HUES48 (cell line): ENCODE measurements at regions not wholly inside any gene's neighbourhood (a gene's known extent, or its start where the extent isn't known, plus 50 kb on each side); places are given as distances from the start of the nearest gene placed in this dataset.

Experiments
- H3K27ac ChIP-seq: one replicate; pipeline ENCODE4 v1.7.0; 2013; ENCODE audit warnings: low read depth, low read length, inconsistent platforms
- H3K27me3 ChIP-seq: 2 replicates; pipeline ENCODE4 v1.6.1; 2013; ENCODE audit warnings: mild to moderate bottlenecking, low read length; ENCODE audit not compliant: control insufficient read depth, insufficient read depth
- H3K36me3 ChIP-seq: 2 replicates; pipeline ENCODE4 v1.6.1; 2013; ENCODE audit warnings: low read length; ENCODE audit not compliant: control insufficient read depth, insufficient read depth
- H3K4me1 ChIP-seq: 2 replicates; pipeline ENCODE4 v1.6.1; 2013; ENCODE audit warnings: mild to moderate bottlenecking, low read length; ENCODE audit not compliant: control insufficient read depth, insufficient read depth
- H3K4me3 ChIP-seq: 2 replicates; pipeline ENCODE4 v1.5.1; 2013; ENCODE audit warnings: mild to moderate bottlenecking, low read depth, low read length
- H3K9ac ChIP-seq: 2 replicates; pipeline ENCODE4 v1.6.1; 2013; ENCODE audit warnings: mild to moderate bottlenecking, low read depth, low read length, moderate library complexity
- H3K9me3 ChIP-seq: 2 replicates; pipeline ENCODE4 v1.6.1; 2013; ENCODE audit warnings: low read length; ENCODE audit not compliant: control insufficient read depth, insufficient read depth

DNA sequence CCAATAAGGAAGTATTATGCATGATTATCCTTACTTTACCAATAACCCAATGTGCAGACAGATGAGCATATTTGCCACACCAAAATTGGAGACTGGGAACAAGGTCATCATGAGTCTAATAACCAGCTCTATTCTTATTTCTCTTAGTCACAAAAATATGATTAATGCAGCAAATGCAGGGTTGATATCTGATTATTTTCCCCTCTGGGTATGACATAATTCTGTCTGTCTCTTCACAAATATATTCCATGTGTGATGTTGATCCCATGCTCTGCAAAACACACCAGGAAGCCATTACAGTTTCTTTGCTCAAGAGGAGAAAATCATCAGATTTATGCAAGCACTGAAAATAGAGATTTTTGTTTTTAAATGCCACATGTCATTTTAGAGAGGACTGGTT, 196.5 kb upstream of the DGKB start:
- no peaks in the 10 kb centered on the region for H3K4me1 ChIP-seq
- H3K9me3 ChIP-seq, result no peaks in the 10 kb centered on the region
- H3K36me3 ChIP-seq, result no peaks in the 10 kb centered on the region
- no peak overlapping the region for H3K27ac ChIP-seq
- no peak overlapping the region for H3K9ac ChIP-seq
- no peak overlapping the region for H3K4me3 ChIP-seq
- no peaks in the 10 kb centered on the region for H3K27me3 ChIP-seq

DNA sequence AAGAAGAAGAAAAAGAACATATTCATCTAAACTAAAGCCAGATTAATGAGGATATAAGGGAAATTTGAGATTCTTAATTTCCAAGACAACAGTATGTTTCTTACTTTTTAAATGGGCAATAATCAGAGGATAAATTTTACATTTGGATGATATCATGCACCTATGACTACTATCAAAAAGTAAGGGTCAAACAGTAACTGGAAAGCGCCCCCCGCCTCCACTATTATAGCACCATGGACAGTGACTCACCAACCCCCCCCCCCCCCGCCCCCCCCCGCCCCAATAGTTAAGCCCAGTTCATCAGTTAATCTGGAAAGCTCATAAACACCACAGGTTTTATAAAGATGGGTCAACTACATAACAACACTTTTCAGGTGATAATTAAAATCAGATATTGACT, 194.3 kb upstream of the DGKB start:
- Histone ChIP-seq H3K27ac (no peak overlapping the region), H3K4me1 (no peaks in the 10 kb centered on the region), H3K27me3 (no peaks in the 10 kb centered on the region), H3K9ac (no peak overlapping the region), H3K4me3 (no peak overlapping the region), H3K9me3 (no peaks in the 10 kb centered on the region), H3K36me3 (no peaks in the 10 kb centered on the region)

DNA sequence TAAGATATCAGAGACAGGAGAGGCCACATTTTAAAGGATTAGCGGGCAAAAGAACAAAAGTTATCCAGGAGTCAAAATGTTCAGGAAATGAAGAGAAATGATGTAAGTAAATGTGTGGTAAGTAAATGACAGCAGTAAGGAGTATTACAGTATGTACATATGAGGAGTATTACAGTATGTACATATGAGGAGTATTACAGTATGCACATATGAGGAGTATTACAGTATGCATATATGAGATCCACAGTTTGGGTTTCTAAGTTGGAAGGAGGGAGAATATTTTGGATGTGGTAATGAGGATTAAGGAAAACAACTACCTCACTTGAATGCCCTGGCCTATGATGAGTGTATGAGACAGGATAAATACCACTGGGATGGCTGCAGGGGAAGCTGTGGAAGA, 192.4 kb upstream of the DGKB start:
- Histone ChIP-seq H3K36me3 (no peaks in the 10 kb centered on the region), H3K4me3 (no peak overlapping the region), H3K9ac (no peak overlapping the region), H3K27ac (no peak overlapping the region), H3K9me3 (no peaks in the 10 kb centered on the region), H3K4me1 (no peaks in the 10 kb centered on the region), H3K27me3 (no peaks in the 10 kb centered on the region)

DNA sequence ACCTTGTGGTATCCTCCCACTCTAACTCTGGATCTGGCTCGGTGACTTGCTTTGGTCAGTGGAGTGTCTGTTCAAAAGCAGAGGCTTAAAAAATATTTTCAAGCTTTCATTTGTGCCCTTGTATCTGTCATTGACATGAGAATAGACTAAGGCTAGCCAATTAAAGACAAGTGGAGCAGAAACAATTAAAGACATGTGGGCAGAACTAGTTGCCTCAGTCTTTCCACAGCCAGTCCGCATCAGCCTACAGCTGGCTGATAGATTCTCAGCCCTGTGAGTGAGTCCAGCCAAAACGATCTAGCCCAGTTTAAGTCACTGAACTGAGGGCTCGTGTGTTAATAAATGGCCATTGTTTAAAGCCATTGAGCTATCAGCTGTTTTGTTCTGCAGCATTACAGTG, 185.2 kb upstream of the DGKB start:
- no peak overlapping the region for H3K27ac ChIP-seq
- no peak overlapping the region for H3K9ac ChIP-seq
- no peaks in the 10 kb centered on the region for H3K27me3 ChIP-seq
- no peaks in the 10 kb centered on the region for H3K4me1 ChIP-seq
- no peaks in the 10 kb centered on the region for H3K9me3 ChIP-seq
- no peaks in the 10 kb centered on the region for H3K36me3 ChIP-seq
- no peak overlapping the region for H3K4me3 ChIP-seq

DNA sequence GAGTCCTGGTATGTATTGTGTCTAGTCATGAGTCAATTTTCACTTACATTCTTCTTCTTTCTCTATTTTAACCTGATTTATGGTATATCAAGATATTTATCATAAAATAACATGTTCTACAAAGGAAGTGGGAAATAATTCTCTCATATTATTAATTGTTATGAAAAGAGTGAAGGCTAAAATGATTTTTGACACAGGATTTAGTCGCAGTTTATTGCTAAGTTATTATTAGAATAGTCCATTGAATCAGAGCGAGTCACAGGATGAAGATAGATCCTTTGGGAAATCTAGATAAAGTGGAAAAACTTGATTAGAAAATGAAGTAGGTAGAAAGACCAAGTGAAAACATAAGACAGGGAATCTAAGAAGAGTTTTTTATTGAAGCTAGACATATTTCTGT, 184.3 kb upstream of the DGKB start:
- Histone ChIP-seq H3K9ac (no peak overlapping the region), H3K4me1 (no peaks in the 10 kb centered on the region), H3K4me3 (no peak overlapping the region), H3K9me3 (no peaks in the 10 kb centered on the region), H3K27me3 (no peaks in the 10 kb centered on the region), H3K27ac (no peak overlapping the region), H3K36me3 (no peaks in the 10 kb centered on the region)

DNA sequence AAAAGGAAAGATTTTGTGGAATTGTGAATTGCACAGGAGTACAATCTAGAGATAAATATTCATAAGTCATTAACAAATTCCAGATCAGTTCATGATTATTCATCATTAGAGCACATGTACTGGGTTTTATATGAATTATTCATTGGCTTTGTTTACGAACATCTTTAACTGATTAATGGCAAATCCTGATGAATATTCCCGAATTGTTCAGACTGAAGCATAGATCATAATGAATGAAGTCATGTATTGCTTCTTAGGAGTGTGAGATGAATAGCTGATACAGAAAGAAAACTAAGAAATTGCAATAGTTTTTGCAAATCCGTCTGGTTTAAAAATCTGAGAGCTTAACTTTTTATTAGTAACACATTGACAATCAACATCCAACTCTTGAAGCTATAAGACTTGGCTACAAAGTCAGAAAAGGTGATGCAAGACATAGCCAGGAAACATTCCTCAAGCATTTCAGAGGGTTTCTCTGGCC, 183.6 kb upstream of the DGKB start:
- H3K4me1 ChIP-seq, result no peaks in the 10 kb centered on the region
- H3K36me3 ChIP-seq, result no peaks in the 10 kb centered on the region
- H3K9me3 ChIP-seq, result no peaks in the 10 kb centered on the region
- H3K27me3 ChIP-seq, result no peaks in the 10 kb centered on the region
- no peak overlapping the region for H3K9ac ChIP-seq
- H3K27ac ChIP-seq, result no peak overlapping the region
- H3K4me3 ChIP-seq, result no peak overlapping the region

DNA sequence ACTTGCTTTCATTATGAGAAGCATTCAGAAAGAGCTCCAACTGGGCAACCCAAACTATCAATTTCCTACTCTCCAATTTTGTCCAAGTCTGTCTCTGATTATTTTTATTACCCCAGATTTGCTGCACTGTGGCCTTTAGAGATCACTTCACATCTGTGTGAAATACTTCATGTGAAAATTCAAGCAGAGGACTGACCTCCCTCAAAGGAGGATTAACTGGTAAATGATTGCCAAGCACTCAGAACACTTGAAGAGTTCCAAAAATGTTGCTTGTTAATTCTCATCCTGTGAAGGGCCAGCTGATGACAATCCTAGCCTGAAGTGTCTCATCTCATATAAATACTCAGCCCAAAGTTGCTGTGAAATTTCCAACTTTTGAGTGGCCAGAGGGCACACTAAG, 182.8 kb upstream of the DGKB start:
- H3K4me1 ChIP-seq, result no peaks in the 10 kb centered on the region
- H3K27me3 ChIP-seq, result no peaks in the 10 kb centered on the region
- H3K4me3 ChIP-seq, result no peak overlapping the region

DNA sequence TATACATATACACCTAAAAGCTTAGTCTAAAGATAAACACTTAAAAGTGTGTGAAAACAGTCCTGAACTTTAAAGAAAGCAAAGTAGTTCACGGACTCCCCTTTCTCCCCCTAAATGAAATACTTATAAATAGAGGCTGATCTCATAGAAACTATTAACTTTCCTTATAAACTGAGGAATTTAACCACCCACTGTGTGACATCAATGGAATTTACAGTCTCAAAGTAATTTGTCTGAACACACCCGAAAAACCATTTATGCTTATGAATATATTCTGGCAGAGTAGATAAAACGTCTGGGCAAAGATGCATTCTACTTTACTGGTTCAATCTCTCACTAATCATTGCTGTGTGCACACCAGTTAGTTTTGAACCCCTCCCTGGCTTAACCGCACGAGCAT, 181.8 kb upstream of the DGKB start:
- H3K27me3 ChIP-seq, result no peaks in the 10 kb centered on the region
- no peaks in the 10 kb centered on the region for H3K36me3 ChIP-seq
- no peaks in the 10 kb centered on the region for H3K4me1 ChIP-seq
- no peaks in the 10 kb centered on the region for H3K9me3 ChIP-seq
- H3K27ac ChIP-seq, result no peak overlapping the region
- no peak overlapping the region for H3K9ac ChIP-seq
- H3K4me3 ChIP-seq, result no peak overlapping the region

More for the DNA sequence above, 182.8 kb upstream of the DGKB start:
- Histone ChIP-seq H3K36me3 (no peaks in the 10 kb centered on the region), H3K27ac (no peak overlapping the region), H3K9ac (no peak overlapping the region), H3K9me3 (no peaks in the 10 kb centered on the region)

DNA sequence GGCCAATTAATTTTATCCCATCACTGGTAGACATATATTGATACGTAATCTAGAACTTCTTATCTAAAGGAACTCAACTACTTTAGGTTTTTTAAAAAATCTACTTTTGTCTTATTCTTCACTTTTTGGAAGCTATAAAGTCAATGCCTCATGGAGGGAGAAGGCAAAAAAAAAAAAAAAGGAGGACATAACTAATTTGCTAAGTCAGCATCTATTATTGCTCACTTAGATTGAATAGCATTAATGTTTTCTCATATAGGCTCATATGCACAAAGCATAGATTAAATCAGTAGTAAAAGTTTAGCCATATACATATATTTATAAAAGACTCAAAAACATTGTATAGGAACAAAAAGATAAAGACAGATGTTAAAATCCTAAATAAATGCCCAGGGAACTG, 179.3 kb upstream of the DGKB start:
- Histone ChIP-seq H3K4me1 (no peaks in the 10 kb centered on the region), H3K9me3 (no peaks in the 10 kb centered on the region), H3K4me3 (no peak overlapping the region), H3K27ac (no peak overlapping the region), H3K27me3 (no peaks in the 10 kb centered on the region), H3K36me3 (no peaks in the 10 kb centered on the region), H3K9ac (no peak overlapping the region)

DNA sequence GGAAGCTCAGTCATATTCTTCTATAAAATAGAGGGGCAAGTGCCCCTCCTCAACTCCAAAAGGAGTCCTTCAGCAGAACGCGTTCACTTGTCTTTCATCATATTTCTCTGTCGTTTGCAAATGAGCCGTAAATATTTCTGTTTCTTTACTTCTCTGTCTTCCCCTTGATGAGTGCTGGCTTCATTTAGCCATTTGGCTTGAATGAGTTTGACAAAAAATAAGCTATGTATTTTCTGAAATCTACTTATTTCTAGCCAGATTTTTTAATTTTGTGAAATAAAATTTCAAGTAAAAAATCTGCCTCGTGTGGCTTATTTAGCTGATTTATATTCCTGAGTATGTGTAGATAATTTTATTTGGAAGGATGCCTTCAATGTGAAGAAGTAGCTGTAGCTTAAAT, 170.8 kb upstream of the DGKB start:
- no peaks in the 10 kb centered on the region for H3K27me3 ChIP-seq
- no peaks in the 10 kb centered on the region for H3K9me3 ChIP-seq
- no peak overlapping the region for H3K9ac ChIP-seq
- H3K36me3 ChIP-seq, result no peaks in the 10 kb centered on the region
- H3K4me3 ChIP-seq, result no peak overlapping the region
- no peak overlapping the region for H3K27ac ChIP-seq
- H3K4me1 ChIP-seq, result no peaks in the 10 kb centered on the region

DNA sequence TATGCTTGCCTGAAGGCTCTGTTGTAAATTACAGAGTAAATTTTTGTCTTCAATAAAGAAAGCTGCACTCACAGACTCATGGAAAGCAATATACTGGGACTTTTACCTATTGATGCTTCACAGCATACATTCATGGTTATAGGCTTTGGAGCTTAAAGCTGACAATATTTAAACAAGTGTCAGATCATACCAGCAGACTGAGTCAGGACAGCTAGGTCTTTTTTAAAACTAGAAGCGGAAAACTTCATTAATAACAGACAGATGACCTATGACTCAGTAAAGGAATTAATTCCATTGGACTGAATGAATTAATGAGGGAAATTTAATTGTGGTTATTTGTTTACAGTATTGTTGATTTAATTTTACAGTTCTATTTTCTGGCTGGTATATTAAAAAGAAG, 165.8 kb upstream of the DGKB start:
- Histone ChIP-seq H3K4me3 (no peak overlapping the region), H3K36me3 (no peaks in the 10 kb centered on the region), H3K27me3 (no peaks in the 10 kb centered on the region), H3K9me3 (no peaks in the 10 kb centered on the region), H3K27ac (no peak overlapping the region), H3K9ac (no peak overlapping the region), H3K4me1 (no peaks in the 10 kb centered on the region)

DNA sequence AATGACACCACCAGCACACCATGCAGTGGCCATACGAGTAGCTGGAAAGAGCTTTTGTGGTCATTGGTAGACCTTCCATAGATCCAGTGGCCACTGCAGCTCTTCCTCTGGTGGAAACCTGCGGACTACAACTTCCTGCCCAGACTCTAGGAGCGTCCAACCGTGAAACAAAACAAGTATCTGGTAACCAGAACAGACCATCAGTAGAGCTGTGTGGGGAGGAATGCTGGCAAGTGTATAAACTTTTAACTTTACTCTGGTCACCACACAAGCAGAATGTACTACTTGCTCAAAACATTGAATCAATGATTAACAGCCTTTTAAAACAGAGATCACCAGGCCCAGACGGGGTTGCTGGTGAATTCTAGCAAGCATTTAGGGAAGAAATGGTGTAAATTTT, 154.7 kb upstream of the DGKB start:
- H3K27ac ChIP-seq, result no peak overlapping the region
- H3K27me3 ChIP-seq, result no peaks in the 10 kb centered on the region
- peaks cover 13% of the 10 kb centered on the region for H3K9me3 ChIP-seq
- no peak overlapping the region for H3K4me3 ChIP-seq
- no peaks in the 10 kb centered on the region for H3K4me1 ChIP-seq
- H3K36me3 ChIP-seq, result no peaks in the 10 kb centered on the region
- no peak overlapping the region for H3K9ac ChIP-seq
